Trophoblast cell (in vitro differentiated cells and primary cell): ENCODE measurements at regions not wholly inside any gene's neighbourhood (a gene's known extent, or its start where the extent isn't known, plus 50 kb on each side); places are given as distances from the start of the nearest gene placed in this dataset.

Experiments used
- DNase-seq, 2 donors: peaks; one replicate each; pipeline ENCODE4 v3.0.0-alpha.2; 2016
- H2AFZ ChIP-seq: 2 replicates; pipeline ENCODE4 v1.6.1; 2013; ENCODE audit warnings: low read length, moderate library complexity, mild to moderate bottlenecking; ENCODE audit not compliant: insufficient read depth, poor library complexity
- H2AK5ac ChIP-seq: 2 replicates; pipeline ENCODE4 v1.6.1; 2013; ENCODE audit warnings: mild to moderate bottlenecking, low read length
- H2BK120ac ChIP-seq: 2 replicates; pipeline ENCODE4 v1.6.1; 2013; ENCODE audit warnings: low read length, mild to moderate bottlenecking, moderate library complexity; ENCODE audit not compliant: insufficient read depth, poor library complexity
- H2BK12ac ChIP-seq: 2 replicates; pipeline ENCODE4 v1.6.1; 2013; ENCODE audit warnings: mild to moderate bottlenecking, low read length, moderate library complexity
- H2BK5ac ChIP-seq: 2 replicates; pipeline ENCODE4 v1.6.1; 2013; ENCODE audit warnings: low read length, low read depth, moderate library complexity, mild to moderate bottlenecking; ENCODE audit not compliant: poor library complexity
- H3K14ac ChIP-seq: 2 replicates; pipeline ENCODE4 v1.6.1; 2013; ENCODE audit warnings: mild to moderate bottlenecking, low read length
- H3K18ac ChIP-seq: 2 replicates; pipeline ENCODE4 v1.6.1; 2013; ENCODE audit warnings: mild to moderate bottlenecking, low read length
- H3K23ac ChIP-seq: 2 replicates; pipeline ENCODE4 v1.6.1; 2013; ENCODE audit warnings: low read length
- H3K27ac ChIP-seq: 2 replicates; pipeline ENCODE4 v1.5.1; 2013; ENCODE audit warnings: low read depth, mild to moderate bottlenecking, inconsistent platforms, low read length, moderate library complexity
- H3K27me3 ChIP-seq: 2 replicates; pipeline ENCODE4 v1.6.1; 2013; ENCODE audit warnings: inconsistent platforms, mild to moderate bottlenecking, low read length, moderate library complexity; ENCODE audit not compliant: insufficient read depth
- H3K36me3 ChIP-seq, 2 experiments: 1 replicate in 1 of 2; 2 replicates in 1 of 2; pipeline ENCODE4 v1.6.1; 2013; ENCODE audit warnings: low read length in 2 of 2, mild to moderate bottlenecking in 2 of 2, moderate library complexity in 1 of 2; ENCODE audit not compliant: insufficient read depth in 2 of 2, control insufficient read depth in 1 of 2
- H3K4ac ChIP-seq: 2 replicates; pipeline ENCODE4 v1.6.1; 2013; ENCODE audit warnings: low read depth, mild to moderate bottlenecking, low read length, moderate library complexity
- H3K4me1 ChIP-seq, 2 experiments: 1 replicate in 1 of 2; 2 replicates in 1 of 2; pipeline ENCODE4 v1.6.1; 2013; ENCODE audit warnings: low read length in 2 of 2, mild to moderate bottlenecking in 2 of 2, moderate library complexity in 1 of 2; ENCODE audit not compliant: insufficient read depth in 2 of 2, control insufficient read depth in 1 of 2
- H3K4me2 ChIP-seq: 2 replicates; pipeline ENCODE4 v1.6.1; 2013; ENCODE audit warnings: inconsistent platforms, mild to moderate bottlenecking, low read length, moderate library complexity
- H3K4me3 ChIP-seq: 2 replicates; pipeline ENCODE4 v1.5.1; 2013; ENCODE audit warnings: mild to moderate bottlenecking, low read depth, low read length, inconsistent platforms
- H3K79me1 ChIP-seq: one replicate; pipeline ENCODE4 v1.6.1; 2013; ENCODE audit warnings: low read length
- H3K79me2 ChIP-seq: 2 replicates; pipeline ENCODE4 v1.6.1; 2013; ENCODE audit warnings: low read length, mild to moderate bottlenecking; ENCODE audit not compliant: control insufficient read depth, insufficient read depth, poor library complexity
- H3K9ac ChIP-seq: 2 replicates; pipeline ENCODE4 v1.6.1; 2013; ENCODE audit warnings: mild to moderate bottlenecking, low read length
- H3K9me3 ChIP-seq: 2 replicates; pipeline ENCODE4 v1.6.1; 2013; ENCODE audit warnings: low read depth, mild to moderate bottlenecking, control low read depth, inconsistent platforms, low read length; ENCODE audit not compliant: insufficient read depth
- H4K12ac ChIP-seq: 2 replicates; pipeline ENCODE4 v1.6.1; 2013; ENCODE audit warnings: low read depth, mild to moderate bottlenecking, low read length, moderate library complexity
- H4K8ac ChIP-seq: 2 replicates; pipeline ENCODE4 v1.6.1; 2013; ENCODE audit warnings: low read depth, mild to moderate bottlenecking, low read length, moderate library complexity
- H4K91ac ChIP-seq: one replicate; pipeline ENCODE4 v1.6.1; 2013; ENCODE audit warnings: low read depth, mild to moderate bottlenecking, low read length, moderate library complexity
- WGBS: extraction: QIAGEN DNeasy Blood & Tissue Kit; methylation state at CpG from one replicate; pipeline ENCODE4 v1.1.7; 2013; ENCODE audit warnings: missing lambda C conversion rate; ENCODE audit not compliant: insufficient read length, insufficient coverage; ENCODE audit errors: extremely low coverage; 5-methylcytosine and 5-hydroxymethylcytosine counted together

DNA sequence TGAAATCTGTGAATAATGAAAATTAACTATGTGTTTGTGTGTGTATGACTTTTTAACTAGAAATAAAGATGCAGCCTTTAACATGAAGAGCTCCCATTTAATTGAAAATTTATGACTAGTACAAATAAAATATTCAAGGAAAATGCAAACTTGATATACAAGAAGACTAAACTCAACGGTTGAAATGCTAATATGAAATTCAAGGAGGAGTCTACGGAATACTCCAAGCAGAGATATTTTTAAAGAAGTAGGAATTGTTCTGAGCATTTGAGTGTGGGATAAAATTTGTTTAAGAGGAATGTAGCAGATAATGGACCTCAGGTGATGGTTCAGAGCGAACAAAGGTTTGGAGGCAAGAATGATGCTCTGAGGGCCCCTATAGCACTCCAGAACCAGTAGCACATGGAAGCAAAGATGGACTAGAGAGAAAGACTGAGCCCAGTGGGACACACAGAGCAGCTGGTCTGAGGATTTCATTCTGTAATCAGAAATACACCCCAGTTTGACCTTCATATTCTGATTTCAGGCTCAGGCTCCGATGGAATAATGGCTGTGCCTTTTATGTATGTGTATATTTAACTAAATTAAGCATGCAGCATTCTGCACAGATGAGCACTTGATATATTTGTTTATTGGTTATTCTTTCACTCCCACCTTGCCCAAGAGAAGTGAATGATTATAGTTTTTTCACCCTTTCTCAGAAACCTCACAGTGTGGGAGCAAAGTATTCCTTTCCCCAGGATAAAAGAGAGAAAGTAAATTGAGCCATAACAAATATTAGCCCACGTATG lies 227.1 kb downstream of the ZPLD1 start:
- no peak overlapping the region for H2AK5ac ChIP-seq
- no peaks in the 10 kb centered on the region for H3K79me1 ChIP-seq
- no peak for DNase-seq
- H2BK120ac ChIP-seq, result no peak overlapping the region
- H3K4me1 ChIP-seq, result no peaks in the 10 kb centered on the region
- H2AFZ ChIP-seq, result no peak overlapping the region
- no peak overlapping the region for H3K23ac ChIP-seq
- no peak overlapping the region for H3K4me2 ChIP-seq
- no peak overlapping the region for H2BK12ac ChIP-seq
- no peak overlapping the region for H3K4me3 ChIP-seq
- no peak overlapping the region for H4K8ac ChIP-seq
- no peak overlapping the region for H3K27ac ChIP-seq
- no CpG with 5 or more reads among the region's 5 CpGs for WGBS
- H3K18ac ChIP-seq, result no peak overlapping the region
- no peak overlapping the region for H3K9ac ChIP-seq
- no peak overlapping the region for H2BK5ac ChIP-seq
- H3K4ac ChIP-seq, result no peak overlapping the region
- no peak overlapping the region for H3K14ac ChIP-seq
- no peak overlapping the region for H4K12ac ChIP-seq
- H4K91ac ChIP-seq, result no peak overlapping the region
- H3K9me3 ChIP-seq, result no peaks in the 10 kb centered on the region
- H3K79me2 ChIP-seq, result no peaks in the 10 kb centered on the region
- H3K36me3 ChIP-seq, result no peaks in the 10 kb centered on the region
- H3K27me3 ChIP-seq, result no peaks in the 10 kb centered on the region

DNA sequence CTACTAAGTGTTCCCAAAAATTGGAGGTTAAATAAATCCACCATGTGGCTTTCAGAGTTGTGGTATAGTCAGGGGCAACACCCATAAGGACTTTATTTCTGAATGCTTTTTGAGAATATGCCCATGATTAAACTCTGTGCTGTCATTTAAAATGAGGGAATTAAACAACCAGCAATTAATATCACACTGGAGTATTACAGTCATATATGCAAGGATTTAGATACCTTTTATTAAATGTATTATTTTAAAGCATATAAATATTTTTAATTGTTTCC lies 227.6 kb downstream of the ZPLD1 start:
- H3K9me3 ChIP-seq, result no peaks in the 10 kb centered on the region

DNA sequence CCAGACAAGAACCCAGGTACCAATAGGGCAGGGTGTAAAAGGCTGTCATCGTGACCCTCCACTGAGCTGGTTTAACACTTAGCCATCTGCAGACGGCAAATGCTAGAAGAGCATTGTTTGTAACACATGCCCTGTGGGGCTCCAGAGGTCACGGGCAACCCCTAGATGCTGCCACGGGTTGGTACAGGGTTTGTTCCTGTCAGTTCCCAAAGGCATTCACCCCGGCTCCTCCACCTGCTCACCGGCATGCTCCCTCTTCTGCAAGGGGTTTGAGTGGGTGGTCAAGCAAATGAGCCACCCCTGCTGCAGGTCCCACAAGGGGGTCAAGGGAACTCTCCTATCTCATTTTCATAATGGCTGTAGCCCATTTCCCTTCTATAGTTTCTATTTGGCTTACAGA lies 229.3 kb downstream of the ZPLD1 start:
- no peak overlapping the region for H2AFZ ChIP-seq
- H2BK12ac ChIP-seq, result no peak overlapping the region
- H3K4me3 ChIP-seq, result no peak overlapping the region
- H3K18ac ChIP-seq, result no peak overlapping the region
- no peak overlapping the region for H3K4ac ChIP-seq
- no peaks in the 10 kb centered on the region for H3K4me1 ChIP-seq
- H3K27ac ChIP-seq, result no peak overlapping the region
- H3K27me3 ChIP-seq, result no peaks in the 10 kb centered on the region
- H2BK5ac ChIP-seq, result no peak overlapping the region
- no peaks in the 10 kb centered on the region for H3K79me1 ChIP-seq
- no peak overlapping the region for H3K23ac ChIP-seq
- H3K9ac ChIP-seq, result no peak overlapping the region
- H4K12ac ChIP-seq, result no peak overlapping the region
- no peaks in the 10 kb centered on the region for H3K9me3 ChIP-seq
- H4K8ac ChIP-seq, result no peak overlapping the region
- no peak for DNase-seq
- H3K36me3 ChIP-seq, result no peaks in the 10 kb centered on the region
- no peak overlapping the region for H4K91ac ChIP-seq
- no peak overlapping the region for H3K4me2 ChIP-seq
- no peaks in the 10 kb centered on the region for H3K79me2 ChIP-seq
- H2BK120ac ChIP-seq, result no peak overlapping the region
- H3K14ac ChIP-seq, result no peak overlapping the region
- H2AK5ac ChIP-seq, result no peak overlapping the region
- no CpG with 5 or more reads among the region's 6 CpGs for WGBS

More for the DNA sequence above, 227.6 kb downstream of the ZPLD1 start:
- Histone ChIP-seq H3K23ac (no peak overlapping the region), H3K4me2 (no peak overlapping the region), H2BK120ac (no peak overlapping the region), H3K4me1 (no peaks in the 10 kb centered on the region), H3K79me2 (no peaks in the 10 kb centered on the region), H4K8ac (no peak overlapping the region), H3K14ac (no peak overlapping the region), H3K27me3 (no peaks in the 10 kb centered on the region), H3K18ac (no peak overlapping the region), H3K9ac (no peak overlapping the region), H3K36me3 (no peaks in the 10 kb centered on the region), H3K27ac (no peak overlapping the region), H2BK5ac (no peak overlapping the region), H2AFZ (no peak overlapping the region), H3K4me3 (no peak overlapping the region), H4K12ac (no peak overlapping the region), H2AK5ac (no peak overlapping the region), H4K91ac (no peak overlapping the region), H3K79me1 (no peaks in the 10 kb centered on the region), H2BK12ac (no peak overlapping the region), H3K4ac (no peak overlapping the region)
- no peak for DNase-seq

DNA sequence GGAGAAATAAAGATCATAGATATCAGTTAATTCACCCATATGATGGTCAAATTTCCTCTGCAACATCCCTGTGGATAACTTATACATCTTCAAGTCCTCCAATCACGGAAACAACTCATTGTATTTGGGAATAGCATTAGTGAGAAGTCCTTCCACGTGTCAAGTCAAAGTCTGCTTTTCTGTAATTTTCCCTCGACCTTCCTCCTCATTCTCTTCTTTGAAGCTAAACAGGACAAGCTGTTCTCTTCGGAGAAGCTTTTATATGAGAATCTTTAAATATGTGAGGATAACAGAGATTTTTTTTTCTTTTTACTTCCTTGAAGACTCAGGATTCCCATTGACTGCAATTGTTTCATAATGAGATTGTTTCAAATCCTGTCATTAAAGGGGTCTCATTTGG lies 230.4 kb downstream of the ZPLD1 start:
- no peak overlapping the region for H2AFZ ChIP-seq
- WGBS, result no CpG with 5 or more reads among the region's 4 CpGs
- H3K79me2 ChIP-seq, result no peaks in the 10 kb centered on the region

More for the DNA sequence above, 230.4 kb downstream of the ZPLD1 start:
- Histone ChIP-seq H4K91ac (no peak overlapping the region), H2AK5ac (no peak overlapping the region), H3K23ac (no peak overlapping the region), H3K4ac (no peak overlapping the region), H3K9ac (no peak overlapping the region), H3K36me3 (no peaks in the 10 kb centered on the region), H3K18ac (no peak overlapping the region), H2BK12ac (no peak overlapping the region), H4K8ac (no peak overlapping the region), H3K4me2 (no peak overlapping the region), H3K9me3 (no peaks in the 10 kb centered on the region), H3K4me1 (no peaks in the 10 kb centered on the region), H2BK5ac (no peak overlapping the region), H3K4me3 (no peak overlapping the region), H2BK120ac (no peak overlapping the region), H3K14ac (no peak overlapping the region), H4K12ac (no peak overlapping the region), H3K27me3 (no peaks in the 10 kb centered on the region), H3K79me1 (no peaks in the 10 kb centered on the region), H3K27ac (no peak overlapping the region)
- DNase-seq, result no peak
